Fibroblast of mammary gland (primary cell): ENCODE measurements at regions not wholly inside any gene's neighbourhood (a gene's known extent, or its start where the extent isn't known, plus 50 kb on each side); places are given as distances from the start of the nearest gene placed in this dataset.

Source experiments
- DNase-seq: peaks from one replicate; pipeline ENCODE4 v3.0.0-alpha.2; 2010; ENCODE audit warnings: low read depth
- H3K4me3 ChIP-seq: 2 replicates; pipeline ENCODE4 v1.5.1; 2011; ENCODE audit warnings: low read depth, mild to moderate bottlenecking, low read length, moderate library complexity; ENCODE audit not compliant: control insufficient read depth
- TF ChIP-seq, protein P1 (sequence below): conservative IDR thresholded peaks from 2 replicates; pipeline ENCODE4 v1.5.1; 2011; ENCODE audit warnings: low read depth, low read length, inconsistent platforms; ENCODE audit not compliant: control insufficient read depth, insufficient read depth

DNA sequence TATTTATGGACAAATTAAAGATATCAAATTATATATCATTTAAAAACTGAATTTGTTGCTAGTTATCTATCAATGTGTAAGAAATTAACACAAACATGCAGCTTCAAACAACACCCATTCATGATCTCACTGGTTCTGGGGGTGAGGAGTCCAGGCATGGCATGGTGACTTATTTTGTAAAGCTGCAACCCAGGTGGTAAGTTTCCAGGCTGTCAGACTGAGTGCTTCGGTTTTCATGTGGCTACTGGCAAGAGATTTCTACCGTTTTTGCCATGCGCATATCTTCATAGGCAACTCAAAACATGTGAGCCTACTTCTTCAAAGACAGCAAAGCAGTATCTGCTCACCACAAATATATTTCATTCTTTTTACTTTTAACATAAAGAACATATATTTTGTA is 364.3 kb upstream of the BCHE start:
- H3K4me3 ChIP-seq, result no peak overlapping the region
- TF ChIP-seq, protein P1, sequence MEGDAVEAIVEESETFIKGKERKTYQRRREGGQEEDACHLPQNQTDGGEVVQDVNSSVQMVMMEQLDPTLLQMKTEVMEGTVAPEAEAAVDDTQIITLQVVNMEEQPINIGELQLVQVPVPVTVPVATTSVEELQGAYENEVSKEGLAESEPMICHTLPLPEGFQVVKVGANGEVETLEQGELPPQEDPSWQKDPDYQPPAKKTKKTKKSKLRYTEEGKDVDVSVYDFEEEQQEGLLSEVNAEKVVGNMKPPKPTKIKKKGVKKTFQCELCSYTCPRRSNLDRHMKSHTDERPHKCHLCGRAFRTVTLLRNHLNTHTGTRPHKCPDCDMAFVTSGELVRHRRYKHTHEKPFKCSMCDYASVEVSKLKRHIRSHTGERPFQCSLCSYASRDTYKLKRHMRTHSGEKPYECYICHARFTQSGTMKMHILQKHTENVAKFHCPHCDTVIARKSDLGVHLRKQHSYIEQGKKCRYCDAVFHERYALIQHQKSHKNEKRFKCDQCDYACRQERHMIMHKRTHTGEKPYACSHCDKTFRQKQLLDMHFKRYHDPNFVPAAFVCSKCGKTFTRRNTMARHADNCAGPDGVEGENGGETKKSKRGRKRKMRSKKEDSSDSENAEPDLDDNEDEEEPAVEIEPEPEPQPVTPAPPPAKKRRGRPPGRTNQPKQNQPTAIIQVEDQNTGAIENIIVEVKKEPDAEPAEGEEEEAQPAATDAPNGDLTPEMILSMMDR, result no peak
- no peak for DNase-seq

DNA sequence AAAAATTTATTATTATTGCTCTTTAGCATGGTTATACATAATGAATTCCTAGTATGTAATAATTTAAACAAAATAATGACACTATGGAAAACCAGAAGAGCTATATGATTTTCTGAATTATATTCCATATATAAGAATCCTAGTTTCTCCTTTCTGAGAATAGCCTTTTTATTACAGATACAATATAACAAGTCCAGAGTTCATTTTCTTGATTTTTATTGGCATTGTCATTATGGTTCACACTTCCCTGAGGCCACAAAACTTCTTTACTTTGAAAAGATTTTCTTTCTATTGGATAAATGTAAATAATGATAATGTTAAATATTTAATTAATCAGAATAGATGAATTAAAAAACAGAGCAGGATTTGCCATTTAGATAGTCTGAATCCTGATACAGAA is 362.3 kb upstream of the BCHE start:
- TF ChIP-seq, protein P1, result no peak
- H3K4me3 ChIP-seq, result no peak overlapping the region
- no peak for DNase-seq

DNA sequence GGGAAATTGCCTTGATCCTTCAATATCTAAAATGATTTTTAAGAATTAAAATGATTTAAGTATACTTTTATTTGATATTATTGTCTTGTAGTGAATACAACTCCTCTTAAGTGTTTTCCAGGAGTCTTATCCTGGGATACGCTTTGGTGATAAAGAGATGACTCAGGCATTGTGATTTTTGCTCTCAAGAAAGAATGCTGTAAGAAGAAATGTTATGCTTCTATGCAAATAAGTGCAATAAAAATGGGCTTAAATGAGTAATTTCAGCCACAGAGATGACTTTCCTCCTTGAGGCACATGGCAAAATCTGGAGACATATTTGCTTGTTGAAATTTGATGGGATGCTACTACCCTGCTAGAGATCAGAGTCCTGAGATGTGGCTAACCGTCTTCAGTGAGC is 358.6 kb upstream of the BCHE start:
- TF ChIP-seq, protein P1, result no peak
- no peak for DNase-seq
- H3K4me3 ChIP-seq, result no peak overlapping the region

DNA sequence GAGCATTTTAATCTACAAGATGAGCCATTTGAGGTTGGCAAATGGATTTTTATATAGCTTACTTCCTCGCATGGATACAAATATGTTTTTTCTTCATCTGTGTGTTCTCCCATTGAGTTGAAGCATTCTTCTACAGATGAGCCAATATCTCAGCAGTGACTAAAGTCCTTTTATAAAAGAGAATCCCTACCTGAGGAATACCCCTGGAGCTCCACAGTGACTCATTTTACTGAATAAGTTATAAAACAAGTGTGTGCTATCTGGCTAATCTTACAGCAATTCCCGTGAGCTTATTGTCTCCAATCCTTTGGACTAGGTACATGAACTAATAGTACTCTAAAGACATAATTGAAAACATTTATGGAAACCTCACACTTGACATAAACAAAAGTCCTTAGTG is 354.2 kb upstream of the BCHE start:
- H3K4me3 ChIP-seq, result no peak overlapping the region
- no peak for DNase-seq
- TF ChIP-seq, protein P1, result no peak

DNA sequence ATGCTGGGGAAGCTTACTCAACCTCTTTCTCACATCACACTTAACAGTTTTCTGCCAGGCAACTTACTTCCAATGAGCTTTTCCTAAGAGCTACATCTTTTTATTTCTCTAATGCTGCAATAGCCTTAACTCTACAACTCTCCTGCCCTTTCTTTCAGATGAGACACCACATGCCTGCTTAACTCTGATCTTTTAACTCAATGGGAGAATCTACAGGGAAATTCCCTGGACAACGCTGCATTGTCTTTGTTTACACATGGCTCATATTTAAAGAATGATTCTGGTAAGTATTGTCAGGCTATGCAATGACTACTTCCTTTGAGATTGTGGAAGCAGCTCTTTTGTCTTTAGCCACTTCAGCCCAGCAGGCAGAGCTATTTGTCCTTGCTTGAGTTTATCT is 353.1 kb upstream of the BCHE start:
- TF ChIP-seq, protein P1, result no peak
- H3K4me3 ChIP-seq, result no peak overlapping the region
- DNase-seq, result peak; percentile 18

DNA sequence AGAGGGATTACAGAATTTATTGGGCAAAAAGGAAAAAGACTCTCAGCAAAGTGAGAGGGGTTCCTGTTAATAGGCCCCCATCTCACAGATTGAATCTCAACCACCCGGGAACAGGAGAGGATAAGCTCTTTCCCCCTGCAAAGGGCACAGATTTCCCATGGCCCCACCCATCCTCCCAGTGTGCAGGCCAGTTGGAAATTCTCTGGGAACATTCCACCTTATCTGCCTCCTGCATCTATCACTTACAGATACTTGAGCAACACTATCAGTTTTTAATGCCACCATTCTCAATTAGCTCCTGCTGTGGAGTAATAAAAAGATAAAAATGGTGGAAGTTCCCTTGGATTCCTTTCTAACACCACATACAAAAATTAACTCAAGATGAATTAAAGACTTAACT is 350.0 kb upstream of the BCHE start:
- H3K4me3 ChIP-seq, result no peak overlapping the region
- TF ChIP-seq, protein P1, result no peak
- no peak for DNase-seq

DNA sequence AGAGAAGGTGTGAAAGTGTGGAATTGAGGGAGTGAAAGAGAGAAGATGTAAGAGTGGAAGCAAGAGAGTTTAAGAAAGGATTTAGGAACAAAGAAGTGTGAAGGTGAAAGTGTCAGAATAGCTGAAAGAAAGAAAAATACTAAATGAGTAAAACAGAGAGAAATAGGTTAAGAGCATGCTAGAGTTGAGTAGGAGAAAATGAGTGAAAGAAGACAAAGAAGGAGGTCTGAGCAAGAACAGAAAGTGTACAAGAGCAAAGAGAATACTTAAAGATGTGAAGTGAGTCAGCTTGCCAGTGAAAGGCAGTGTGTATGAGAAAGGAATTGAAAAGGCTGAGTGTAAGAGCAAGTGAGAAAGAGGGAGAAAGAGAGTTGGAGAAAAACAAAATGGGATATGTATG is 348.8 kb upstream of the BCHE start:
- DNase-seq, result no peak
- TF ChIP-seq, protein P1, result no peak
- no peak overlapping the region for H3K4me3 ChIP-seq
